Stomach (tissue), 8 donors: ENCODE measurements at regions not wholly inside any gene's neighbourhood (a gene's known extent, or its start where the extent isn't known, plus 50 kb on each side); places are given as distances from the start of the nearest gene placed in this dataset.

ENCODE experiments used
- DNase-seq, 2 donors: peaks; one replicate each; pipeline versions ENCODE4 v3.0.0 to v3.0.0-alpha.2; 2013 to 2019
- H3K27ac ChIP-seq, 5 donors: fragments of 200-600 bp in 4 of 5; sonication (generic) in 4 of 5; one replicate each; pipeline ENCODE4 v1.5.1; 2013 to 2019; ENCODE audit warnings: mild to moderate bottlenecking in 1 of 5, moderate library complexity in 1 of 5
- H3K27me3 ChIP-seq, 3 donors: fragments of 200-600 bp; sonication (generic); one replicate each; pipeline ENCODE4 v1.5.1; 2017 to 2019; ENCODE audit warnings: mixed run types in 1 of 3
- H3K36me3 ChIP-seq, 4 donors: fragments of 200-600 bp; sonication (generic); 1 replicate in 3 of 4; 2 replicates in 1 of 4; pipeline ENCODE4 v1.5.1; 2016 to 2019
- H3K4me1 ChIP-seq, 4 donors: fragments of 200-600 bp; sonication (generic); one replicate each; pipeline ENCODE4 v1.5.1; 2016 to 2019
- H3K4me3 ChIP-seq, 4 donors: fragments of 200-600 bp; sonication (generic) in 3 of 4; one replicate each; pipeline ENCODE4 v1.5.1; 2016 to 2019; ENCODE audit warnings: mild to moderate bottlenecking in 1 of 4
- H3K9me3 ChIP-seq, 4 donors: fragments of 200-600 bp; sonication (generic); one replicate each; pipeline ENCODE4 v1.5.1; 2016 to 2019
- CTCF ChIP-seq, 7 experiments: fragments of 450-650 bp in 4 of 7; fragments of 200-600 bp in 3 of 7; sonication (generic) in 3 of 7; IDR thresholded peaks; one replicate each; pipeline ENCODE4 v1.5.1; 2016 to 2019; ENCODE audit warnings: antibody characterized with exemption in 7 of 7, control low read depth in 2 of 7, mild to moderate bottlenecking in 1 of 7
- EP300 ChIP-seq: sonication (generic); formaldehyde crosslinking; IDR thresholded peaks from one replicate; pipeline ENCODE4 v1.6.1; 2017; ENCODE audit warnings: antibody characterized with exemption
- POLR2A ChIP-seq, 4 donors: fragments of 450-650 bp; IDR thresholded peaks; one replicate each; pipeline ENCODE4 v1.6.1; 2016; ENCODE audit warnings: antibody characterized with exemption in 4 of 4, control low read depth in 2 of 4, mild to moderate bottlenecking in 1 of 4, moderate library complexity in 1 of 4
- POLR2AphosphoS5 ChIP-seq, 3 donors: sonication (generic); formaldehyde crosslinking; IDR thresholded peaks; one replicate each; pipeline ENCODE4 v1.6.1; 2016; ENCODE audit warnings: antibody characterized with exemption in 3 of 3
- WGBS, 5 donors: extraction: QIAGEN DNeasy Blood & Tissue Kit in 3 of 5; methylation state at CpG; one replicate each; pipeline versions ENCODE4 v1.1.5 to v1.1.7; 2013 to 2018; 5-methylcytosine and 5-hydroxymethylcytosine counted together
- intact Hi-C: fragments of 100-400 bp; cut with DNase I; formaldehyde crosslinking; loops from one replicate; pipeline ENCODE4 v1.15.1; 2023; ENCODE audit warnings: low total_unique reads
- donor health status: healthy with polysubstance abuse.
- donor health status: Bipolar disorder and iron deficiency.
- donor health status: healthy.

- Histone ChIP-seq H3K27ac (no peak overlapping the region), H3K27me3 (no peaks in the 10 kb centered on the region), H3K36me3 (no peaks in the 10 kb centered on the region), H3K4me1 (peaks cover 0 to 5% (median 0%) of the 10 kb centered on the region in 4 donors), H3K9me3 (no peaks in the 10 kb centered on the region), H3K4me3 (no peak overlapping the region)
- intact Hi-C loops = no loop called here
- no peak for DNase-seq
- 76 to 82% (median 77%) methylated on average over 5 of the region's 5 CpGs for WGBS, 5 donors
- no peak for TF ChIP-seq POLR2AphosphoS5 (IDR thresholded peaks at IDR 0.05)
- TF ChIP-seq CTCF (IDR thresholded peaks at IDR 0.05) = no peak
- no peak for TF ChIP-seq POLR2A (IDR thresholded peaks at IDR 0.05)
- no peak for TF ChIP-seq EP300
These were observed 53.8 kb upstream of the FBN2 start for GRCh38 chr5:128591598-128592455.

GRCh38 chr5:128596071-128596470 is 58.0 kb upstream of the FBN2 start:
- no peak overlapping the region for H3K4me3 ChIP-seq
- no peaks in the 10 kb centered on the region for H3K9me3 ChIP-seq
- intact Hi-C loops = no loop called here
- H3K4me1 ChIP-seq = peaks cover 0 to 5% (median 0%) of the 10 kb centered on the region in 4 donors
- H3K27me3 ChIP-seq = no peaks in the 10 kb centered on the region
- 17 to 40% (median 18%) methylated on average over 4 of the region's 4 CpGs for WGBS, 5 donors
- no peaks in the 10 kb centered on the region for H3K36me3 ChIP-seq
- no peak overlapping the region for H3K27ac ChIP-seq
- peak in 1 of 2 donors; percentile 73 for DNase-seq
- TF ChIP-seq CTCF (IDR thresholded peaks at IDR 0.05) = no peak
- TF ChIP-seq POLR2A (IDR thresholded peaks at IDR 0.05) = no peak
- no peak for TF ChIP-seq POLR2AphosphoS5 (IDR thresholded peaks at IDR 0.05)
- TF ChIP-seq EP300 = no peak

GRCh38 chr5:128597156-128597555 is 59.1 kb upstream of the FBN2 start:
- Histone ChIP-seq H3K4me3 (no peak overlapping the region), H3K4me1 (peaks cover 0 to 5% (median 0%) of the 10 kb centered on the region in 4 donors), H3K27me3 (no peaks in the 10 kb centered on the region), H3K36me3 (no peaks in the 10 kb centered on the region), H3K9me3 (no peaks in the 10 kb centered on the region), H3K27ac (no peak overlapping the region)
- TF ChIP-seq POLR2AphosphoS5 (IDR thresholded peaks at IDR 0.05) (no peak), EP300 (no peak), POLR2A (IDR thresholded peaks at IDR 0.05) (no peak), CTCF (IDR thresholded peaks at IDR 0.05) (no peak)
- intact Hi-C loops = no loop called here
- WGBS, 5 donors = 74 to 89% (median 79%) methylated on average over 3 of the region's 3 CpGs
- no peak for DNase-seq

GRCh38 chr5:128613128-128613527 is 75.1 kb upstream of the FBN2 start:
- no peak for TF ChIP-seq CTCF (IDR thresholded peaks at IDR 0.05)
- H3K27me3 ChIP-seq = no peaks in the 10 kb centered on the region
- intact Hi-C loops = no loop called here
- DNase-seq = no peak
- WGBS, 5 donors = 76 to 82% (median 78%) methylated on average over 4 of the region's 4 CpGs
- no peak overlapping the region for H3K27ac ChIP-seq
- H3K4me1 ChIP-seq = no peaks in the 10 kb centered on the region
- no peaks in the 10 kb centered on the region for H3K36me3 ChIP-seq
- H3K9me3 ChIP-seq = peaks cover 3 to 19% (median 10%) of the 10 kb centered on the region in 4 donors
- no peak overlapping the region for H3K4me3 ChIP-seq
